ENCODE measurements at regions not wholly inside any gene's neighbourhood (a gene's known extent, or its start where the extent isn't known, plus 50 kb on each side); places are given as distances from the start of the nearest gene placed in this dataset.

- no peaks in the 10 kb centered on the region for H3K9me3 ChIP-seq
- no peaks in the 10 kb centered on the region for H3K36me3 ChIP-seq
- intact Hi-C loops (cut with DNase I; ENCODE audit: low total_unique reads) (no loop called here), in situ Hi-C loops (cut with MboI; ENCODE audit: low sequenced_read_pairs in 4 of 4) (no loop called here)
- no peak for ATAC-seq
- no peak overlapping the region for H3K27ac ChIP-seq
- H3K4me3 ChIP-seq, result no peak overlapping the region
- no peaks in the 10 kb centered on the region for H3K27me3 ChIP-seq
- DNase-seq, result no peak
- TF ChIP-seq CTCF (IDR thresholded peaks at IDR 0.05 in 4 of 5, conservative IDR thresholded peaks at IDR 0.05 in 1 of 5) (no peak), POLR2A (IDR thresholded peaks at IDR 0.05) (no peak)
- H3K4me1 ChIP-seq, result no peaks in the 10 kb centered on the region
Measured at GRCh38 chr3:28042707-28043106, 198.7 kb upstream of the CMC1 start.

GRCh38 chr3:28050120-28050519 lies 191.3 kb upstream of the CMC1 start:
- intact Hi-C loops (cut with DNase I; ENCODE audit: low total_unique reads) (no loop called here), in situ Hi-C loops (cut with MboI; ENCODE audit: low sequenced_read_pairs in 4 of 4) (no loop called here)
- H3K9me3 ChIP-seq, result no peaks in the 10 kb centered on the region
- TF ChIP-seq CTCF (IDR thresholded peaks at IDR 0.05 in 4 of 5, conservative IDR thresholded peaks at IDR 0.05 in 1 of 5), result no peak
- TF ChIP-seq POLR2A (IDR thresholded peaks at IDR 0.05), result no peak
- no peaks in the 10 kb centered on the region for H3K4me1 ChIP-seq
- H3K4me3 ChIP-seq, result no peak overlapping the region
- no peak for DNase-seq
- ATAC-seq, result no peak
- no peaks in the 10 kb centered on the region for H3K36me3 ChIP-seq
- no peak overlapping the region for H3K27ac ChIP-seq
- H3K27me3 ChIP-seq, result no peaks in the 10 kb centered on the region

- DNase-seq (no peak), ATAC-seq (no peak)
- TF ChIP-seq POLR2A (IDR thresholded peaks at IDR 0.05) (no peak), CTCF (IDR thresholded peaks at IDR 0.05 in 4 of 5, conservative IDR thresholded peaks at IDR 0.05 in 1 of 5) (no peak)
- H3K4me1 ChIP-seq, result no peaks in the 10 kb centered on the region
- no peak overlapping the region for H3K27ac ChIP-seq
- no peaks in the 10 kb centered on the region for H3K27me3 ChIP-seq
- H3K4me3 ChIP-seq, result no peak overlapping the region
- no peaks in the 10 kb centered on the region for H3K9me3 ChIP-seq
- intact Hi-C loops (cut with DNase I; ENCODE audit: low total_unique reads) (no loop called here), in situ Hi-C loops (cut with MboI; ENCODE audit: low sequenced_read_pairs in 4 of 4) (no loop called here)
- no peaks in the 10 kb centered on the region for H3K36me3 ChIP-seq
Measured at GRCh38 chr3:28050885-28051284, 190.5 kb upstream of the CMC1 start.

- no peaks in the 10 kb centered on the region for H3K27me3 ChIP-seq
- no peak overlapping the region for H3K27ac ChIP-seq
- H3K9me3 ChIP-seq, result no peaks in the 10 kb centered on the region
- no peak overlapping the region for H3K4me3 ChIP-seq
- DNase-seq (no peak), ATAC-seq (no peak)
- no peaks in the 10 kb centered on the region for H3K36me3 ChIP-seq
- intact Hi-C loops (cut with DNase I; ENCODE audit: low total_unique reads), result no loop called here
- in situ Hi-C loops (cut with MboI; ENCODE audit: low sequenced_read_pairs in 4 of 4), result no loop called here
- TF ChIP-seq CTCF (IDR thresholded peaks at IDR 0.05 in 4 of 5, conservative IDR thresholded peaks at IDR 0.05 in 1 of 5), result no peak
- no peak for TF ChIP-seq POLR2A (IDR thresholded peaks at IDR 0.05)
- H3K4me1 ChIP-seq, result no peaks in the 10 kb centered on the region
Measured at GRCh38 chr3:28053759-28054158, 187.7 kb upstream of the CMC1 start.

- H3K27ac ChIP-seq, result no peak overlapping the region
- TF ChIP-seq POLR2A (IDR thresholded peaks at IDR 0.05) (no peak), CTCF (IDR thresholded peaks at IDR 0.05 in 4 of 5, conservative IDR thresholded peaks at IDR 0.05 in 1 of 5) (no peak)
- no peak overlapping the region for H3K4me3 ChIP-seq
- no peak for ATAC-seq
- no peaks in the 10 kb centered on the region for H3K4me1 ChIP-seq
- intact Hi-C loops (cut with DNase I; ENCODE audit: low total_unique reads) (no loop called here), in situ Hi-C loops (cut with MboI; ENCODE audit: low sequenced_read_pairs in 4 of 4) (no loop called here)
- no peaks in the 10 kb centered on the region for H3K27me3 ChIP-seq
- DNase-seq, result no peak
- H3K36me3 ChIP-seq, result no peaks in the 10 kb centered on the region
- H3K9me3 ChIP-seq, result no peaks in the 10 kb centered on the region
Measured at GRCh38 chr3:28056806-28057205, 184.6 kb upstream of the CMC1 start.

Data from gastrocnemius medialis (tissue), 4 donors.